GM12864 (cell line): ENCODE measurements at regions not wholly inside any gene's neighbourhood (a gene's known extent, or its start where the extent isn't known, plus 50 kb on each side); places are given as distances from the start of the nearest gene placed in this dataset.

ENCODE experiments used
- DNase-seq: peaks from one replicate; pipeline ENCODE4 v3.0.0-alpha.2; 2011; ENCODE audit warnings: low read depth
- H3K4me3 ChIP-seq: 2 replicates; pipeline ENCODE4 v1.5.1; 2011; ENCODE audit warnings: mild to moderate bottlenecking, low read depth, low read length, control low read depth
- CTCF ChIP-seq: IDR thresholded peaks from 2 replicates; pipeline ENCODE4 v1.5.1; 2011; ENCODE audit warnings: low read depth, mild to moderate bottlenecking, moderate library complexity, low read length, control low read depth, inconsistent platforms; ENCODE audit errors: missing control alignments

GRCh38 chrX:110568441-110568840 lies 209.8 kb downstream of the RTL9 start:
- DNase-seq, result no peak
- TF ChIP-seq CTCF, result no peak

GRCh38 chrX:110569506-110569905 lies 210.9 kb downstream of the RTL9 start:
- DNase-seq, result no peak
- TF ChIP-seq CTCF, result no peak
- no peak overlapping the region for H3K4me3 ChIP-seq

More at GRCh38 chrX:110568441-110568840, 209.8 kb downstream of the RTL9 start:
- no peak overlapping the region for H3K4me3 ChIP-seq

DNA sequence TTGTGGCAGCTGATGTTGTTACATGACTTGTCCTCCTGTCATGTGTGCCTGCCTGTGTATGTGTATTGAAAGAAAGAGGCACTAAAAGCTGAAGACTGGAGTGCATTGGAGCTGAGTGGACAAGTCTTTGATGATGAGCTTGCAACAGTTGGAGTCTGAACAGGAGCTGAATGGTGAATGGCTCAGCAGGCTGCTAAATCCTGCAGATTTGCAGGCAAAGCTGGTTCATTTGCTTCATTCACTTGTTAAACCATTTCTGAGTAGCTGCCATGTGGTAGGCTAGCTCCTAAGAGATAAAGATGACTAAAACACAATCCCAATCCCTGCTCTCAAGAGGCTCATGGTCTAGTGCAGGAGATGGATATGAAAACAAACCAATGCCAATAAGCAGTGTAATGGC lies 217.3 kb downstream of the CHRDL1 start:
- TF ChIP-seq CTCF, result no peak
- H3K4me3 ChIP-seq, result no peak overlapping the region
- DNase-seq, result no peak

DNA sequence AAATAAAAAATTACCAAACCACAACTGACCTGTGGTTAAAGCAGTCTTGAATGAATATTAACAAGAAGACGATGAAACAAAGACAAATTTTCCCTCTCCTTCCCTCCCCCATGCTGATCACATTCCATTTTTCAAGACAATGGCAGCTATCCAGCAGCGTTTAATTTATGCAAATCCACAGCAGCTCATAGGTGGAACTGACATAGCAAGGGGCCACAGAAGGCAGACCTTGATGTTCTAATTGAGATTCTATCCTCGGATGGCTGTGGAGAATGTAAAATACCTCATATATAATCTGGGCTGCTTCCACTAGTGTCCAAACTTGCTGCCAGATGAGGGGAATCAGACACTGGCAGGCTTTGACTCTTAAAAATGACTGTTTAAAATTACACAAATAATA lies 211.5 kb downstream of the CHRDL1 start:
- no peak overlapping the region for H3K4me3 ChIP-seq
- TF ChIP-seq CTCF, result no peak
- DNase-seq, result no peak

DNA sequence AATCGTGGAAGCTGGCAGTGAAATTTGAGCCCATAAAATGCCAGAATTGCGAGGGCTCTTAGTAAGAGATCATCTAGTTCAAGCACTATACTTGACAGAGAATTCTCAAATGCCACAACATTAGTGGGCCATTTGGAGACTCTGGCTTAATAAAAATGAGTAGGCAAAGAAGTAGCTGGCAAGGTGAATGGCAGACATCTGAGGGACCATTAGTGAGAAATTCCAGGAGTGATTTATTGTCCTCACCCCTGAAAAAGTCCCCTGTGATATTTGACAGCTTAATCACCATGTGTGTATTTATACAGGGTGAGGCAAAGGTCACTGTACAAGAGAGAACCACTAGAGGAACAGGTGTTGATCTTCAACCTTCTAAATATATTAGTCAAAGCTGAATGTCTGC lies 207.5 kb downstream of the CHRDL1 start:
- DNase-seq, result no peak
- no peak overlapping the region for H3K4me3 ChIP-seq
- no peak for TF ChIP-seq CTCF

DNA sequence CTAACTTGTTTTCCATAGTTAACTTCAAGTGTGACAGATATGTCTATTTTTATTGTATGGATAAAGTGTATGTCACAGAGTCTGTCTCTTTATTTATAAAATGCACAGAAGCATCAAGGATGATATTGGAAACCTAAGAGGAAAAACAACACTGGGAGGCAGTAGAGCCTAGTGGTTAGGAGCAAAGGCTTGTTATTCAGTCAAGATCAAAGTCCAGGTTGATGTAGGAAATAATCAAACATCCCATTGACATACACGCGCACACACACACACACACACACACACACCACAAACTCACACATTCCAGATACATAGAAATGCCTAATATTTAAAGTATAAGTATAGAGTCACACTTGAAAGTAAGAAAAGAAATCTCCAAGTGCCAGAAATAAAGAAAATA lies 206.8 kb downstream of the CHRDL1 start:
- no peak for DNase-seq
- H3K4me3 ChIP-seq, result no peak overlapping the region
- TF ChIP-seq CTCF, result no peak

DNA sequence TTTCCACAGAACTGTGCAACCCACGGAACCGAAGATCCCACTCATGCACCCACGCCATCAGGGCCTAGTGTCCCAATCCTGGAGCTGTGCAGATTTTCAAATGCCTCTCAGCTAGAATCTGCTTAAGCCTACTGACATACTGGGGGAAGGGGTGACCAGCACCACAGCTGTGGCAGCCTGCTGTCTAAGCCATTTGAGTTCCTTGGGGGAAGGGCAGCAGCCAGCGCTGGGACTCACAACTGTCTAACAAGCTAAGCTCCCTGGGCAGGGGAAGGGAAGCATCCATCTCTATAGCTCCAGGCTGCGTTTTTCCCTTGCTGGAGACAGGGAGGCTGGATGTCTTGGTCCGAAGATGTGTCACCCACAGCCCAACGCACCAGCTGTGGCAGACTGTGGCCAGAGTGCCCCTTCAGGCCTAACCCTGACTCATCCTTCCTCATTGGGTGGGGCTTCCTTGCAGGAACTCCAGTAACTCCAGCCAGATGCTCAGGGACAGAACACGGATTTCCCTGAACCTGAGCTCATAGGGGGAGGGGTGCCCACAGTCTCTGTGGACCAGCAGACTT lies 194.8 kb downstream of the CHRDL1 start:
- H3K4me3 ChIP-seq, result no peak overlapping the region
- no peak for DNase-seq
- no peak for TF ChIP-seq CTCF
